HepG2 (cell line): ENCODE measurements at regions not wholly inside any gene's neighbourhood (a gene's known extent, or its start where the extent isn't known, plus 50 kb on each side); places are given as distances from the start of the nearest gene placed in this dataset.

Experiments used
- ATAC-seq: fragments of 200-7000 bp; cut with Tn5 transposase; 3 replicates; pipeline ENCODE4 v1.9.1; 2020; ENCODE audit warnings: mild to moderate bottlenecking, moderate library complexity
- BruUV-seq: library from RNA; stranded (reverse); fragments of 400-500 nt; replicated peaks from 2 replicates; lab custom pipeline; 2021; lab: Mats Ljungman, UMichigan
- CTCF ChIA-PET: fragments of 300-600 bp; formaldehyde crosslinking; extraction: SDS; loops from one replicate; lab custom pipeline; 2021; ENCODE audit warnings: low total read pairs, inconsistent platforms, low intra/inter-chr PET ratio; lab: Yijun Ruan, JAX
- POLR2A ChIA-PET: fragments of 350-600 bp; sonication (Branson Sonifier 250); formaldehyde crosslinking; loops from one replicate; lab custom pipeline; 2020; ENCODE audit warnings: antibody characterized with exemption, inconsistent platforms; lab: Yijun Ruan, JAX
- DNase-seq: peaks from one replicate; pipeline ENCODE4 v3.0.0-alpha.2; 2015; ENCODE audit warnings: low spot score
- FAIRE-seq: peaks from 3 replicates; lab custom pipeline; 2011; peaks lifted over from hg19 to GRCh38; lab: Jason Lieb, UNC
- H2AFZ ChIP-seq: one replicate; pipeline ENCODE4 v1.6.1; 2011; ENCODE audit warnings: low read length, inconsistent platforms
- H3K27ac ChIP-seq: fragments of 300-600 bp; 3 replicates; pipeline ENCODE4 v1.8.0; 2011; ENCODE audit warnings: mixed run types, mild to moderate bottlenecking, mixed read lengths, low read length, inconsistent platforms; ENCODE audit not compliant: insufficient read depth; ENCODE audit errors: extremely low read length
- H3K27me3 ChIP-seq, 2 experiments: fragments of 200-600 bp in 1 of 2; 2 replicates in 1 of 2; 3 replicates in 1 of 2; pipeline versions ENCODE4 v1.6.0 to v1.8.0; 2011; ENCODE audit warnings: low read length in 2 of 2, mild to moderate bottlenecking in 2 of 2, moderate library complexity in 2 of 2, inconsistent platforms in 1 of 2; ENCODE audit not compliant: insufficient read depth in 2 of 2, control insufficient read depth in 1 of 2
- H3K36me3 ChIP-seq, 2 experiments: fragments of 200-600 bp in 1 of 2; replicated peaks in 1 of 2; 2 replicates in 1 of 2; 3 replicates in 1 of 2; pipeline versions ENCODE4 v1.5.1 to v1.8.0; 2011; ENCODE audit warnings: low read length in 2 of 2, inconsistent platforms in 1 of 2; ENCODE audit not compliant: insufficient read depth in 2 of 2, control insufficient read depth in 1 of 2
- H3K4me1 ChIP-seq: 2 replicates; pipeline ENCODE4 v1.5.1; 2012; ENCODE audit warnings: low read length, inconsistent platforms; ENCODE audit not compliant: insufficient read depth
- H3K4me2 ChIP-seq: 2 replicates; pipeline ENCODE4 v1.6.0; 2011; ENCODE audit warnings: low read depth, low read length, inconsistent platforms
- H3K4me3 ChIP-seq, 3 experiments: fragments of 200-600 bp in 1 of 3; sonication (generic), shearing (Covaris generic) in 1 of 3; replicated peaks in 1 of 3; 2 replicates each; pipeline ENCODE4 v1.5.1; 2011 to 2016; ENCODE audit warnings: low read length in 3 of 3, inconsistent platforms in 2 of 3, low read depth in 2 of 3, mild to moderate bottlenecking in 2 of 3, control low read depth in 1 of 3, mixed read lengths in 1 of 3; ENCODE audit not compliant: insufficient read depth in 1 of 3
- H3K79me2 ChIP-seq: one replicate; pipeline ENCODE4 v1.6.1; 2011; ENCODE audit warnings: low read length, inconsistent platforms; ENCODE audit not compliant: insufficient read depth
- H3K9ac ChIP-seq: 2 replicates; pipeline ENCODE4 v1.6.0; 2011; ENCODE audit warnings: mild to moderate bottlenecking, low read depth, low read length, inconsistent platforms; ENCODE audit not compliant: insufficient read depth
- H3K9me3 ChIP-seq: 2 replicates; pipeline ENCODE4 v1.5.1; 2012; ENCODE audit warnings: mild to moderate bottlenecking, low read length
- H4K20me1 ChIP-seq: 2 replicates; pipeline ENCODE4 v1.6.0; 2011; ENCODE audit warnings: inconsistent platforms, mild to moderate bottlenecking, low read length, moderate library complexity; ENCODE audit not compliant: insufficient read depth
- ARID3A ChIP-seq: IDR thresholded peaks from 2 replicates; pipeline ENCODE4 v1.6.1; 2012; ENCODE audit warnings: low read depth, low read length, improper control_type of control experiment
- ARNTL ChIP-seq: sonication (generic); formaldehyde crosslinking; IDR thresholded peaks from 2 replicates; pipeline ENCODE4 v1.4.0; 2020; ENCODE audit warnings: mild to moderate bottlenecking, missing genetic modification reagents
- CEBPB ChIP-seq: IDR thresholded peaks from 2 replicates; pipeline ENCODE4 v1.6.1; 2011; ENCODE audit warnings: low read depth, low read length, improper control_type of control experiment, borderline replicate concordance
- CEBPZ ChIP-seq: IDR thresholded peaks from 2 replicates; pipeline ENCODE4 v1.6.1; 2012; ENCODE audit warnings: low read length, improper control_type of control experiment
- EZH2 ChIP-seq: conservative IDR thresholded peaks from 2 replicates; pipeline ENCODE4 v1.6.1; 2012; ENCODE audit warnings: mild to moderate bottlenecking, low read depth, low read length, moderate library complexity
- FOXJ3 ChIP-seq: sonication (generic); formaldehyde crosslinking; IDR thresholded peaks from 2 replicates; pipeline ENCODE4 v1.4.0; 2020; ENCODE audit warnings: missing genetic modification reagents, mild to moderate bottlenecking, borderline replicate concordance
- FOXO1 ChIP-seq: sonication (generic); formaldehyde crosslinking; IDR thresholded peaks from 2 replicates; pipeline ENCODE4 v1.4.0; 2020; ENCODE audit warnings: missing genetic modification reagents
- HOXA7 ChIP-seq: sonication (generic); formaldehyde crosslinking; IDR thresholded peaks from 2 replicates; pipeline ENCODE4 v1.8.1; 2022; ENCODE audit warnings: mild to moderate bottlenecking, missing genetic modification reagents, moderate library complexity
- KDM6A ChIP-seq: IDR thresholded peaks from 2 replicates; pipeline ENCODE4 v1.6.1; 2016; ENCODE audit warnings: low read depth
- MXI1 ChIP-seq: IDR thresholded peaks from 3 replicates; pipeline ENCODE4 v1.6.1; 2012; ENCODE audit warnings: low read depth, low read length, inconsistent platforms, borderline replicate concordance
- POGK ChIP-seq: sonication (generic); formaldehyde crosslinking; conservative IDR thresholded peaks from 2 replicates; pipeline ENCODE4 v1.8.0; 2022; ENCODE audit warnings: mild to moderate bottlenecking, moderate library complexity, missing genetic modification reagents
- PRPF4 ChIP-seq: fragments of 200-400 bp; formaldehyde crosslinking; IDR thresholded peaks from 2 replicates; pipeline ENCODE4 v1.6.1; 2016; ENCODE audit warnings: low read length, low read depth; ENCODE audit not compliant: poor library complexity, severe bottlenecking
- SCMH1 ChIP-seq: sonication (generic); formaldehyde crosslinking; IDR thresholded peaks from 2 replicates; pipeline ENCODE4 v1.9.0; 2021; ENCODE audit warnings: missing genetic modification reagents, mild to moderate bottlenecking, borderline replicate concordance
- SNAPC2 ChIP-seq: sonication (generic); formaldehyde crosslinking; IDR thresholded peaks from 2 replicates; pipeline ENCODE4 v1.8.1; 2022; ENCODE audit warnings: mild to moderate bottlenecking, missing genetic modification reagents
- TERF1 ChIP-seq: sonication (generic); formaldehyde crosslinking; IDR thresholded peaks from 2 replicates; pipeline ENCODE4 v1.8.0; 2022; ENCODE audit warnings: mild to moderate bottlenecking, missing genetic modification reagents, moderate library complexity
- ZNF12 ChIP-seq: sonication (generic); formaldehyde crosslinking; IDR thresholded peaks from 2 replicates; pipeline ENCODE4 v1.5.0; 2020; ENCODE audit warnings: missing genetic modification reagents
- ZNF343 ChIP-seq: sonication (generic); formaldehyde crosslinking; IDR thresholded peaks from 2 replicates; pipeline ENCODE4 v1.4.0; 2020; ENCODE audit warnings: mild to moderate bottlenecking, missing genetic modification reagents
- WGBS: methylation state at CpG from one replicate; pipeline ENCODE4 v1.1.6; 2017; ENCODE audit warnings: low lambda C conversion rate; 5-methylcytosine and 5-hydroxymethylcytosine counted together
- in situ Hi-C: cut with HindIII; loops from 2 replicates; pipeline ENCODE4 v1.10.0; 2017; ENCODE audit warnings: low pct_unique_long_range_greater_than_20kb; ENCODE audit not compliant: extremely low pct_ligation_motif_present
- intact Hi-C: fragments of 100-400 bp; cut with micrococcal nuclease; formaldehyde crosslinking; loops from one replicate; pipeline ENCODE4 v1.10.0; 2022; ENCODE audit not compliant: unreplicated experiment

- no peak for TF ChIP-seq SNAPC2 (CRISPR knock-in tag)
- no peak for TF ChIP-seq EZH2
- no peak for TF ChIP-seq PRPF4
- TF ChIP-seq CEBPZ = no peak
- no peak for TF ChIP-seq ZNF343 (CRISPR knock-in tag)
- TF ChIP-seq SCMH1 (CRISPR knock-in tag) = no peak
Observed at GRCh38 chr1:39117899-39118450, 86.5 kb upstream of the MACF1 start (continued).

- Histone ChIP-seq H3K9me3 (no peaks in the 10 kb centered on the region), H3K36me3 (peaks cover 0 to 3% of the 10 kb centered on the region in 2 experiments; a peak in 1 of 5 replicates), H3K27me3 (no peaks in the 10 kb centered on the region), H3K4me3 (no peak overlapping the region), H3K79me2 (peaks cover 5% of the 10 kb centered on the region), H3K27ac (no peak overlapping the region), H3K4me2 (no peak overlapping the region), H2AFZ (no peak overlapping the region), H3K4me1 (peaks cover 21% of the 10 kb centered on the region), H4K20me1 (no peaks in the 10 kb centered on the region), H3K9ac (no peak overlapping the region)
- POLR2A ChIA-PET = no interaction called here
- no peak for FAIRE-seq
- CTCF ChIA-PET = no interaction called here
- intact Hi-C loops (no loop called here), in situ Hi-C loops (no loop called here)
- ATAC-seq = no peak
- DNase-seq = no peak
- no TSS peak for BruUV-seq
- 97% methylated on average over 6 of the region's 6 CpGs for WGBS
- TF ChIP-seq KDM6A (CRISPR knock-in tag) (no peak), MXI1 (no peak), FOXJ3 (no peak), ARNTL (CRISPR knock-in tag) (no peak), ARID3A (no peak), TERF1 (CRISPR knock-in tag) (no peak), FOXO1 (CRISPR knock-in tag) (no peak), CEBPB (no peak), POGK (CRISPR knock-in tag) (no peak), HOXA7 (CRISPR knock-in tag) (no peak), ZNF12 (CRISPR knock-in tag) (no peak)
Observed at GRCh38 chr1:39122056-39122455, 82.4 kb upstream of the MACF1 start.
